Neural cell (in vitro differentiated cells): ENCODE measurements at regions not wholly inside any gene's neighbourhood (a gene's known extent, or its start where the extent isn't known, plus 50 kb on each side); places are given as distances from the start of the nearest gene placed in this dataset.

Source experiments
- H2AFZ ChIP-seq: fragments of 200-600, 300-800 bp; sonication (generic), shearing (Covaris generic); 2 replicates; pipeline ENCODE4 v1.6.0; 2014; ENCODE audit warnings: low read depth, mild to moderate bottlenecking, antibody characterized with exemption, low read length, moderate library complexity
- H3F3A ChIP-seq: fragments of 200-600 bp; shearing (Covaris generic); 2 replicates; pipeline ENCODE4 v1.6.1; 2016; ENCODE audit warnings: mild to moderate bottlenecking, moderate library complexity, mixed read lengths, antibody characterized with exemption, low read length; ENCODE audit not compliant: insufficient read depth, poor library complexity, severe bottlenecking
- H3K27ac ChIP-seq: fragments of 200-600, 300-800 bp; sonication (generic), shearing (Covaris generic); 2 replicates; pipeline ENCODE4 v1.5.1; 2014; ENCODE audit warnings: mild to moderate bottlenecking, low read length, moderate library complexity
- H3K27me3 ChIP-seq: fragments of 300-800, 200-600 bp; sonication (generic), shearing (Covaris generic); 2 replicates; pipeline ENCODE4 v1.6.0; 2014; ENCODE audit warnings: mild to moderate bottlenecking, low read depth, low read length, moderate library complexity; ENCODE audit not compliant: insufficient read depth
- H3K36me3 ChIP-seq: fragments of 300-800, 200-600 bp; sonication (generic), shearing (Covaris generic); 2 replicates; pipeline ENCODE4 v1.5.1; 2014; ENCODE audit warnings: mild to moderate bottlenecking, antibody characterized with exemption, low read length, moderate library complexity; ENCODE audit not compliant: insufficient read depth
- H3K4me2 ChIP-seq: fragments of 300-800, 200-600 bp; sonication (generic), shearing (Covaris generic); 2 replicates; pipeline ENCODE4 v1.6.0; 2014; ENCODE audit warnings: mild to moderate bottlenecking, low read length
- H3K4me3 ChIP-seq: fragments of 300-800, 200-600 bp; sonication (generic), shearing (Covaris generic); 2 replicates; pipeline ENCODE4 v1.5.1; 2014; ENCODE audit warnings: mild to moderate bottlenecking, low read length, moderate library complexity
- H3K79me2 ChIP-seq: fragments of 200-600 bp; shearing (Covaris generic); replicated peaks from 2 replicates; pipeline ENCODE4 v1.6.0; 2014; ENCODE audit warnings: mild to moderate bottlenecking, low read length, moderate library complexity; ENCODE audit not compliant: insufficient read depth
- H3K9ac ChIP-seq: fragments of 300-800, 200-600 bp; sonication (generic), shearing (Covaris generic); 2 replicates; pipeline ENCODE4 v1.6.1; 2016; ENCODE audit warnings: mild to moderate bottlenecking, low read length, mixed read lengths
- H3K9me2 ChIP-seq: fragments of 200-600 bp; shearing (Covaris generic); 2 replicates; pipeline ENCODE4 v1.6.1; 2016; ENCODE audit warnings: mild to moderate bottlenecking, low read length, mixed read lengths; ENCODE audit not compliant: insufficient read depth
- H3K9me3 ChIP-seq: fragments of 200-600, 300-800 bp; sonication (generic), shearing (Covaris generic); 2 replicates; pipeline ENCODE4 v1.6.1; 2016; ENCODE audit warnings: mild to moderate bottlenecking, mixed run types, low read length, moderate library complexity, mixed read lengths
- H4K20me1 ChIP-seq: fragments of 200-600 bp; shearing (Covaris generic); 2 replicates; pipeline ENCODE4 v1.6.1; 2016; ENCODE audit warnings: mild to moderate bottlenecking, mixed run types; ENCODE audit not compliant: insufficient read depth
- CTCF ChIP-seq: fragments of 450-650 bp; IDR thresholded peaks from 2 replicates; pipeline ENCODE4 v1.5.1; 2014; ENCODE audit warnings: antibody characterized with exemption, mild to moderate bottlenecking, moderate library complexity; ENCODE audit not compliant: poor library complexity, severe bottlenecking
- EP300 ChIP-seq: fragments of 450-650 bp; conservative IDR thresholded peaks from 2 replicates; pipeline ENCODE4 v1.6.1; 2014; ENCODE audit warnings: antibody characterized with exemption, mild to moderate bottlenecking, moderate library complexity; ENCODE audit not compliant: poor library complexity, severe bottlenecking
- EZH2 ChIP-seq: fragments of 200-600, 300-800 bp; shearing (Covaris generic), sonication (generic); IDR thresholded peaks from 2 replicates; pipeline ENCODE4 v1.6.1; 2014; ENCODE audit warnings: antibody characterized with exemption, low read length, borderline replicate concordance, mild to moderate bottlenecking; ENCODE audit not compliant: insufficient read depth, poor library complexity, severe bottlenecking
- MXI1 ChIP-seq: fragments of 450-650 bp; conservative IDR thresholded peaks from 2 replicates; pipeline ENCODE4 v1.6.1; 2014; ENCODE audit warnings: antibody characterized with exemption, mild to moderate bottlenecking; ENCODE audit not compliant: poor library complexity, severe bottlenecking
- POLR2AphosphoS5 ChIP-seq: IDR thresholded peaks from 2 replicates; pipeline ENCODE4 v1.6.1; 2012
- RAD21 ChIP-seq: fragments of 450-650 bp; conservative IDR thresholded peaks from 2 replicates; pipeline ENCODE4 v1.6.1; 2014; ENCODE audit warnings: antibody characterized with exemption, mild to moderate bottlenecking, moderate library complexity
- REST ChIP-seq: IDR thresholded peaks from 2 replicates; pipeline ENCODE4 v1.6.1; 2012; ENCODE audit warnings: borderline replicate concordance
- SMC3 ChIP-seq: fragments of 450-650 bp; conservative IDR thresholded peaks from 2 replicates; pipeline ENCODE4 v1.6.1; 2014; ENCODE audit warnings: antibody characterized with exemption, mild to moderate bottlenecking, moderate library complexity; ENCODE audit not compliant: poor library complexity
- TAF1 ChIP-seq: IDR thresholded peaks from 2 replicates; pipeline ENCODE4 v1.6.1; 2012; ENCODE audit warnings: low read depth

- H3K4me2 ChIP-seq = no peak overlapping the region
- H3K9me3 ChIP-seq = no peaks in the 10 kb centered on the region
- no peak overlapping the region for H3K4me3 ChIP-seq
- TF ChIP-seq EP300 (no peak), MXI1 (no peak), RAD21 (no peak), EZH2 (no peak), POLR2AphosphoS5 (no peak), TAF1 (no peak)
- H3K36me3 ChIP-seq = no peaks in the 10 kb centered on the region
- H3K27ac ChIP-seq = no peak overlapping the region
- H3F3A ChIP-seq = no peaks in the 10 kb centered on the region
- no peaks in the 10 kb centered on the region for H3K79me2 ChIP-seq
- no peaks in the 10 kb centered on the region for H3K27me3 ChIP-seq
- no peaks in the 10 kb centered on the region for H4K20me1 ChIP-seq
- no peaks in the 10 kb centered on the region for H3K9me2 ChIP-seq
- no peak overlapping the region for H3K9ac ChIP-seq
- H2AFZ ChIP-seq = no peak overlapping the region
These were observed 61.3 kb upstream of the AJAP1 start for GRCh38 chr1:4593106-4593505.

- Histone ChIP-seq H3F3A (no peaks in the 10 kb centered on the region), H2AFZ (no peak overlapping the region), H4K20me1 (no peaks in the 10 kb centered on the region), H3K4me3 (no peak overlapping the region), H3K9ac (no peak overlapping the region), H3K4me2 (no peak overlapping the region), H3K9me2 (no peaks in the 10 kb centered on the region), H3K36me3 (no peaks in the 10 kb centered on the region), H3K79me2 (no peaks in the 10 kb centered on the region), H3K9me3 (no peaks in the 10 kb centered on the region), H3K27me3 (no peaks in the 10 kb centered on the region), H3K27ac (no peak overlapping the region)
- TF ChIP-seq EZH2 (no peak), POLR2AphosphoS5 (no peak), MXI1 (no peak), REST (no peak), EP300 (no peak), SMC3 (no peak), TAF1 (no peak), RAD21 (no peak), CTCF (no peak)
These were observed 60.0 kb upstream of the AJAP1 start for GRCh38 chr1:4594286-4594991.
